ENCODE measurements at regions not wholly inside any gene's neighbourhood (a gene's known extent, or its start where the extent isn't known, plus 50 kb on each side); places are given as distances from the start of the nearest gene placed in this dataset.

DNA sequence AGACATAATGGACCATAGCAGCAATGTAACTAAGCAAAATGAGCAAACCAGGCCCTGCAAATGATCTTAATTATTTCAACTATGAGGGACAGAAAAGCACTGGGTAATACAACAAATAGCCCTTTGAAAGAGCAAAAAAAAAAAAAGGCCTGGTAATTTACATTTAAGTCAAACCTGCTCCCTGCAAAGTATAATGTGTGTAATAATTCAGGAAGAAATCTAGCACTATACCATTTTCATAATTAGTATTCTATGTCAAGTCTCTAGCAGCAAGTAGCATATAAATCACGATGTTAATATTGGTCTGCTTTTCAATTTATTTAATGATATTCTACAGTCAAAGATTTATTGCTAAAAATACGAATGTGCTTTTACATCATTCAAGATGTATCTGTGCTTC is 489.6 kb downstream of the BMP2 start:
- Histone ChIP-seq H3K27me3 (ENCODE audit: control insufficient read depth, insufficient read depth, low read length) (no peaks in the 10 kb centered on the region), H4K8ac (ENCODE audit: low read depth in 2 of 2, low read length in 2 of 2) (no peak overlapping the region), H4K20me1 (ENCODE audit: insufficient read depth, low read length) (no peaks in the 10 kb centered on the region), H3K9ac (ENCODE audit: low read depth, low read length) (no peak overlapping the region), H3K9me1 (ENCODE audit: insufficient read depth, low read length) (no peaks in the 10 kb centered on the region), H2BK20ac (ENCODE audit: low read depth, low read length) (no peak overlapping the region), H4K91ac (ENCODE audit: insufficient read depth, low read depth, low read length) (no peak overlapping the region), H3K56ac (ENCODE audit: extremely low read depth, insufficient read depth, low read length) (no peak overlapping the region), H2AK9ac (replicated peaks; ENCODE audit: low read depth, low read length, poor library complexity) (no peak overlapping the region), H2AFZ (replicated peaks; ENCODE audit: low read length, poor library complexity) (no peak overlapping the region), H2AK5ac (ENCODE audit: low read depth, low read length) (no peak overlapping the region), H3K14ac (replicated peaks; ENCODE audit: low read depth, low read length) (no peak overlapping the region), H3K18ac (ENCODE audit: low read depth, low read length) (no peak overlapping the region), H3K4me3 (ENCODE audit: insufficient read depth, low read depth, low read length) (no peak overlapping the region), H3K9me3 (ENCODE audit: control insufficient read depth, insufficient read depth, low read length) (no peaks in the 10 kb centered on the region), H4K5ac (ENCODE audit: low read depth, low read length) (no peak overlapping the region), H3K79me1 (ENCODE audit: low read depth in 1 of 2, low read length in 2 of 2) (no peaks in the 10 kb centered on the region), H2BK15ac (ENCODE audit: low read depth, low read length) (no peak overlapping the region), H3K4me2 (ENCODE audit: low read depth, low read length) (no peak overlapping the region), H3K36me3 (ENCODE audit: control insufficient read depth, insufficient read depth, low read length) (no peaks in the 10 kb centered on the region), H3K23ac (ENCODE audit: low read depth, low read length) (no peak overlapping the region), H2BK120ac (ENCODE audit: low read depth, low read length) (no peak overlapping the region), H3K27ac (ENCODE audit: insufficient read depth, low read length) (no peak overlapping the region), H3K4ac (ENCODE audit: low read depth, low read length) (no peak overlapping the region), H2BK5ac (ENCODE audit: low read depth, low read length, poor library complexity, severe bottlenecking) (no peak overlapping the region), H3K4me1 (ENCODE audit: control insufficient read depth, insufficient read depth, low read length) (no peaks in the 10 kb centered on the region)
- TF ChIP-seq BHLHE40 (IDR thresholded peaks at IDR 0.05; ENCODE audit: low read depth, low read length) (no peak), MAFK (IDR thresholded peaks at IDR 0.05; ENCODE audit: low read depth, low read length) (no peak), RFX5 (IDR thresholded peaks at IDR 0.05; ENCODE audit: low read depth, low read length) (no peak), RAD21 (IDR thresholded peaks at IDR 0.05; ENCODE audit: low read length) (no peak)
- TF ChIP-seq, protein P1, sequence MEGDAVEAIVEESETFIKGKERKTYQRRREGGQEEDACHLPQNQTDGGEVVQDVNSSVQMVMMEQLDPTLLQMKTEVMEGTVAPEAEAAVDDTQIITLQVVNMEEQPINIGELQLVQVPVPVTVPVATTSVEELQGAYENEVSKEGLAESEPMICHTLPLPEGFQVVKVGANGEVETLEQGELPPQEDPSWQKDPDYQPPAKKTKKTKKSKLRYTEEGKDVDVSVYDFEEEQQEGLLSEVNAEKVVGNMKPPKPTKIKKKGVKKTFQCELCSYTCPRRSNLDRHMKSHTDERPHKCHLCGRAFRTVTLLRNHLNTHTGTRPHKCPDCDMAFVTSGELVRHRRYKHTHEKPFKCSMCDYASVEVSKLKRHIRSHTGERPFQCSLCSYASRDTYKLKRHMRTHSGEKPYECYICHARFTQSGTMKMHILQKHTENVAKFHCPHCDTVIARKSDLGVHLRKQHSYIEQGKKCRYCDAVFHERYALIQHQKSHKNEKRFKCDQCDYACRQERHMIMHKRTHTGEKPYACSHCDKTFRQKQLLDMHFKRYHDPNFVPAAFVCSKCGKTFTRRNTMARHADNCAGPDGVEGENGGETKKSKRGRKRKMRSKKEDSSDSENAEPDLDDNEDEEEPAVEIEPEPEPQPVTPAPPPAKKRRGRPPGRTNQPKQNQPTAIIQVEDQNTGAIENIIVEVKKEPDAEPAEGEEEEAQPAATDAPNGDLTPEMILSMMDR (conservative IDR thresholded peaks at IDR 0.05; ENCODE audit: low read depth, low read length) = no peak
- intact Hi-C loops (cut with micrococcal nuclease) (no loop called here), in situ Hi-C loops (cut with MboI; ENCODE audit: low sequenced_read_pairs) (no loop called here), dilution Hi-C loops (cut with HindIII; ENCODE audit: low sequenced_read_pairs, unreplicated experiment) (no loop called here)
- DNase-seq (no peak), ATAC-seq (ENCODE audit: low read depth) (no peak)
- ChIA-PET CTCF (no interaction called here), POLR2A (ENCODE audit: unreplicated experiment) (no interaction called here)
- no CpG with 5 or more reads among the region's 2 CpGs for WGBS, 2 experiments (ENCODE audit: extremely low coverage in 2 of 2, insufficient read length in 1 of 2)
- BruUV-seq (replicated peaks) = no TSS peak
